Muscle layer of duodenum (tissue), 2 donors: ENCODE measurements at regions not wholly inside any gene's neighbourhood (a gene's known extent, or its start where the extent isn't known, plus 50 kb on each side); places are given as distances from the start of the nearest gene placed in this dataset.
"Not testable (repeated sequence)": the region's sequence is repeated elsewhere in the genome, so short reads cannot be mapped to it uniquely, and the experiment has no call there.

Experiments used
- H3K27ac ChIP-seq: one replicate; pipeline ENCODE4 v1.7.0; 2013; ENCODE audit warnings: mild to moderate bottlenecking, low read length
- H3K27me3 ChIP-seq: one replicate; pipeline ENCODE4 v1.7.0; 2013; ENCODE audit warnings: low read depth, mild to moderate bottlenecking, control low read depth, low read length
- H3K36me3 ChIP-seq, 2 donors: one replicate each; pipeline ENCODE4 v1.7.0; 2013; ENCODE audit warnings: low read length in 2 of 2, control low read depth in 1 of 2, mild to moderate bottlenecking in 1 of 2; ENCODE audit not compliant: insufficient read depth in 2 of 2, control insufficient read depth in 1 of 2
- H3K4me1 ChIP-seq, 2 donors: one replicate each; pipeline ENCODE4 v1.7.0; 2013; ENCODE audit warnings: low read length in 2 of 2, mild to moderate bottlenecking in 2 of 2, control low read depth in 1 of 2, moderate library complexity in 1 of 2; ENCODE audit not compliant: insufficient read depth in 2 of 2, control insufficient read depth in 1 of 2
- H3K4me3 ChIP-seq, 2 donors: one replicate each; pipeline ENCODE4 v1.7.0; 2013; ENCODE audit warnings: low read length in 2 of 2, low read depth in 1 of 2, mild to moderate bottlenecking in 1 of 2
- H3K9me3 ChIP-seq, 2 donors: one replicate each; pipeline ENCODE4 v1.7.0; 2013; ENCODE audit warnings: low read length in 2 of 2, control low read depth in 1 of 2, mild to moderate bottlenecking in 1 of 2; ENCODE audit not compliant: control insufficient read depth in 1 of 2
- donor health status: healthy.

DNA sequence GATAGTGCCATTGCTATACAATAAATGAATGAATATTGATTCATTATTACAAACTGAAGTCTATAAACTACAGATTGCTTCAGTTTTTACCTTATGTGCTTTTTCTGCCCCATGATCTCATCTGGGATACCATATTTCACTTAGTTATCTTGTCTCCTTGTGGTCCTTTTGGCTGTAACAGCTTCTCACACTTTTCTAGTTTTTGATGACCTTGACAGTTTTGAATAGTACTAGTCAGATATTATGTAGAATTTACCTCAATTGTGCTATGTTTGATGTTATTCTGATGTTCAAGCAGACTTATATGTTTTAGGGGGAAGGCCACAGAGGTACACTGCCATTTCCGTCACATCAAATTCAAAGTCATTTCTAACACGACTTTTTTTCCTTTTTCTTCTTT, 2364.3 kb upstream of the ACO1 start:
- Histone ChIP-seq H3K4me3 (no peak overlapping the region), H3K4me1 (no peaks in the 10 kb centered on the region)

DNA sequence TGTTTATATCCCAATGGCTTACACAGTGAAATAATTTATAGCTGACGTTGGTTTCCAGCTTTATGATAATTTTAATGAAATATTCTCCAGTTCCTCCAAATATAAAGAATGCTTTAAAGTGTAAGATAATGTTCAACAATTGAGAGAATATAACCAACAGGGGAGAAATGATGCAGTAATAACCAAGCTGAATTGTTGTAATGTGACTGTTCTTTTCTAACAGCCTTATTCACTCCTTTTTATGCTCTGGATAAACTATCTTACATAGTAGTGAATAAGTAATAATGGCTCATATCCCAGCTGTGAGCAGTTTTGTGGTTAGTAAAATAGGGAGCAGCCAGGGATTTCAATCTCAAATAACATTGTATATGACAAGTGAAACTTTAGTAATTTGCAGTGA, 2348.7 kb upstream of the ACO1 start:
- Histone ChIP-seq H3K27ac (no peak overlapping the region), H3K9me3 (no peaks in the 10 kb centered on the region), H3K4me1 (no peaks in the 10 kb centered on the region), H3K27me3 (no peaks in the 10 kb centered on the region), H3K4me3 (no peak overlapping the region), H3K36me3 (no peaks in the 10 kb centered on the region)

More for the DNA sequence above, 2364.3 kb upstream of the ACO1 start:
- H3K9me3 ChIP-seq = no peaks in the 10 kb centered on the region
- H3K27ac ChIP-seq = no peak overlapping the region
- no peaks in the 10 kb centered on the region for H3K36me3 ChIP-seq
- no peaks in the 10 kb centered on the region for H3K27me3 ChIP-seq

DNA sequence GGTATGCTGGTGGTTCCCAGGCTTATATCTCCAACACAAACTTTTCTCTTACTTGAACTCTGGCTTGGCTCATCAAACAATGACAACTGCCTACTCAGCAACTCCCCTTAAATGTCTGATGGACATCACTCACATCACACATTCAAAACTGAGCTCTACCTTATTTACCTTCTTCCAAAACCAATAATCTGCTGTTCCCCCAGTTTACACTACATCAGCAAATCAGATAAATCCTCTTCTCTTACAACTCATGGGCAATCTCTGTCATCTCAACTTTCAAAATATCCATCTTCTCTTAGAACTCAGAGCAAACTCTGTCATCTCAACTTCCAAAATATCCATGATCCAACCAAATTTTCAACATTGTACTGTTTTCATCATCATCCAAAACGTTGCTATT, 2347.9 kb upstream of the ACO1 start:
- Histone ChIP-seq H3K27me3 (no peaks in the 10 kb centered on the region), H3K9me3 (no peaks in the 10 kb centered on the region), H3K27ac (no peak overlapping the region), H3K4me3 (no peak overlapping the region), H3K36me3 (no peaks in the 10 kb centered on the region), H3K4me1 (no peaks in the 10 kb centered on the region)

DNA sequence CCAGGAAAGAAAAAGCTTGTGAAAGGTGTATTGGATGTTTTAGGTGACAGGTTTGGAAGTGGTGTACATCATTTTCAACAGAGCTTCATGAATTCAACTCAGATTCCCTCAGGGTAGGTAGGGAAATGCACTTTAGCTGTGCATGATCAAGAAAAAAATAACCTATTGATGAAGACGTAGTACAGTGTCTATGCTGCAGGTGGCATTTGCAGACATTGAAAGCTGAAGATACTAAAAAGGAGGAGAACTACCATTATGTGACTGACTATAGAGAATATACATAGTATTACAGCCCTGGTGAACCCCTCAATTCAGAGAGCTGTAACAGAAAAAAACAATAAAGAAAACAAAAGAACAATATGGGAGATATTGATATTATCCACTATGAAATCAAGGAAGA, 2344.7 kb upstream of the ACO1 start:
- Histone ChIP-seq H3K27ac (no peak overlapping the region), H3K4me3 (no peak overlapping the region), H3K4me1 (no peaks in the 10 kb centered on the region), H3K36me3 (no peaks in the 10 kb centered on the region), H3K27me3 (no peaks in the 10 kb centered on the region), H3K9me3 (no peaks in the 10 kb centered on the region)

DNA sequence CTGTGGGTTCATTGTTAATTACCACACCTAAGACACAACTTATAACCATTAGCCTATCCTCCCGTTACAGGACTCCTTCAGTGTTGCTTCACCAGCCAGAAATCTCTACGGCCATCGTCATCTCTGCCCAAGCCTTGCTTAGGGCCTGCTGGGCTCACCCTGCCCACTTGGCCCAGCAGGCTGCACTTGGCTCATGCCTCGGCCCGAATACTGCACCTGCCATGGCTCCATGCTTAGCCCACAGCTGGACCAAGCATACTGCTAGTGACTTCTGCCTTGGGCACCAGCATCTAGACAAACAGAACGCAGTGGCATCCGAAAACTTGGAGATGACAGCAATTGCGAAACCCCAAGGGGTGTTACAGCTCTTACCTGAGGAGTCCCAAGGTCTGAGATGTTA, 2336.0 kb upstream of the ACO1 start:
- no peaks in the 10 kb centered on the region for H3K4me1 ChIP-seq
- H3K9me3 ChIP-seq = no peaks in the 10 kb centered on the region
- H3K36me3 ChIP-seq = no peaks in the 10 kb centered on the region
- no peaks in the 10 kb centered on the region for H3K27me3 ChIP-seq
- H3K4me3 ChIP-seq = no peak overlapping the region
- H3K27ac ChIP-seq = no peak overlapping the region

- no peak overlapping the region for H3K4me3 ChIP-seq
- H3K27me3 ChIP-seq = no peaks in the 10 kb centered on the region
- no peaks in the 10 kb centered on the region for H3K9me3 ChIP-seq
- H3K27ac ChIP-seq = no peak overlapping the region
- no peaks in the 10 kb centered on the region for H3K4me1 ChIP-seq
- H3K36me3 ChIP-seq = no peaks in the 10 kb centered on the region
These were observed 2326.0 kb upstream of the ACO1 start for GRCh38 chr9:30058463-30058862.

- no peaks in the 10 kb centered on the region for H3K4me1 ChIP-seq
- H3K36me3 ChIP-seq = no peaks in the 10 kb centered on the region
- H3K27me3 ChIP-seq = no peaks in the 10 kb centered on the region
- no peak overlapping the region for H3K4me3 ChIP-seq
- H3K9me3 ChIP-seq = no peaks in the 10 kb centered on the region
- H3K27ac ChIP-seq = no peak overlapping the region
These were observed 2323.5 kb upstream of the ACO1 start for GRCh38 chr9:30060976-30061375.

DNA sequence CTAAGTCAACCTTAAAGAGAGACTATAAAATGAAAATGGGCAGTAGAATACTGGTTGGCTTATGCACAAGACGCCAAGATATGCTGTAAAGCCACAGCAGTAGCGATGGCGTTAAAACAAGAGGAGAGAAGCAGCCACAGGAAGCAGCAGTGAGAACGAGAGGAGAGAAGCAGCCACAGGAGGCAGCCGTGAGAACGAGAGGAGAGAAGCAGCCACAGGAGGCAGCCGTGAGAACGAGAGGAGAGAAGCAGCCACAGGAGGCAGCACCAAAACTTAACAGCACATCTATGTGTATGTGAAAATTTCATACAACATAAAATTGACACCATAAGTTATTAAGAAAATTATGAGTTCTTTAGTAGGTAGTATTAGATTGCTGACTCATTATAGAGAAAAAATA, 2318.6 kb upstream of the ACO1 start:
- no peak overlapping the region for H3K4me3 ChIP-seq
- no peaks in the 10 kb centered on the region for H3K36me3 ChIP-seq
- H3K27ac ChIP-seq = no peak overlapping the region
- H3K27me3 ChIP-seq = no peaks in the 10 kb centered on the region
- H3K4me1 ChIP-seq = no peaks in the 10 kb centered on the region
- H3K9me3 ChIP-seq = no peaks in the 10 kb centered on the region

DNA sequence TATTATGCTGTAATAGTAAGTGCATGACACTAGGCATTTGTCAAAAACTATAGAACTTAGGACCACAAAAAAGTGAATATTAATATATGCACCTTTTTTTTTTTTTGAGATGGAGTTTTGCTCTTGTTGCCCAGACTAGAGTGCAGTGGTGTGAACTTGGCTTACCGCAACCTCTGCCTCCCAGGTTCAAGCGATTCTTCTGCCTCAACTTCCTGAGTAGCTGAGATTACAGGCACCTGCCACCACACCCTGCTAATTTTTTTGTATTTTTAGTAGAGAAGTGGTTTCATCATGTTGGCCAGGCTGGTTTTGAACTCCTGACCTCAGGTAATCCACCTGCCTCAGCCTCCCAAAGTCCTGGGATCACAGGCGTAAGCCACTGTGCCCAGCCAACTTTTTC, 2315.2 kb upstream of the ACO1 start:
- not testable (repeated sequence) for H3K9me3 ChIP-seq, H3K27ac ChIP-seq, H3K4me3 ChIP-seq, H3K36me3 ChIP-seq, H3K4me1 ChIP-seq, H3K27me3 ChIP-seq

DNA sequence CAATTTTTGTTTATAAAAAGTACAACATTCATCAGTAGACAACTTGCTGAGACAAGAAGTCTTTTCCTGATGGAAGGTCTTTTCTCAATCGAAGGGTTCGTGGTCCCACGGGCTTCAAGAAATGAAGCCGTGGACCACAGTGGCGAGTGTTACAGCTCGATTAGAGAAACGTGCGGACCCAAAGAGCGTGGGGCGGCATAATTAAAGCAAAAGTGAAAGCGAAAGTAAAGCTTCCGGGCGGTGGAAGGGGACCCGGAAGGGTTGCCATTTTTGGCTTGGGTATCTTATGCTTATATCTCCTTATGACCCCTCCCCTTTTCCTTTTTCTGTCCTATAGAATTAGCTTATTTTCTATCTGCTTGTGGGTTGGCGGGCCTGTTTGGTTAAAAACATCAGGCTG, 2309.4 kb upstream of the ACO1 start:
- Histone ChIP-seq H3K4me1 (no peaks in the 10 kb centered on the region), H3K36me3 (no peaks in the 10 kb centered on the region), H3K27ac (no peak overlapping the region), H3K27me3 (no peaks in the 10 kb centered on the region), H3K4me3 (no peak overlapping the region), H3K9me3 (peaks cover 0 to 4% of the 10 kb centered on the region in 2 donors)

DNA sequence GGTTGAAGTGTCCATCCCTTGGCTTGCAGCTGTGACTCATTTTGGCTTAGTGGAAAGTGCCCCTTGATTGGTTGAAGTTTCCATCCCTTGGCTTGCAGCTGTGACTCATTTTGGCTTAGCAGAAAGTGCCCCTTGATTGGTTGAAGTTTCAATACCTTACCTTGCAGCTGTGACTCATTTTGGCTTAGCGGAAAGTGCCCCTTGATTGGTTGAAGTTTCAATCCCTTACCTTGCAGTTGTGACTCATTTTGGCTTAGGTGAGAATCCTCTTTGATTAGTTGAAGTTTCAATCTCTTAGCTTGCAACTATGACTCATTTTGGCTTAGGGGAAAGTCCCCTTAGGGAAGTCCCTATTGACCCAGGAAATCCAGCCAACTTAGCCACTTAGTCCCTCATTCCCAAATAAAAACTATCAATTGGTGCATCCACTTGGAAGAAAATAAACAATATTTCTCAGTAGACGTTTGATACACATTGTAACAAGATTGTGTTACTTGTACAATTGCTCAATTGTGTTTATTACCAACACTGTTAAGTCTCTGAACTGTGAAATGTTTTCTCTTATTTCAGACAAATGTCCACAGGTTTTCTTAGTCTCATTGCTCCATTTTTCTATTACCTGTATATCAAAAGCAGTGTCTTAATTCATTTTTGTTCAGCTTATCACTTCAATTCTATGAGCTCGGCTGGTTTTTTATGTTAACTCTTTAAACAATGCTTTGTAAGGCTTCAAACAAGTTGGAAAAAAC, 2308.8 kb upstream of the ACO1 start:
- Histone ChIP-seq H3K27ac (no peak overlapping the region), H3K27me3 (no peaks in the 10 kb centered on the region), H3K9me3 (peaks cover 0 to 4% of the 10 kb centered on the region in 2 donors), H3K36me3 (no peaks in the 10 kb centered on the region), H3K4me3 (no peak overlapping the region), H3K4me1 (no peaks in the 10 kb centered on the region)

DNA sequence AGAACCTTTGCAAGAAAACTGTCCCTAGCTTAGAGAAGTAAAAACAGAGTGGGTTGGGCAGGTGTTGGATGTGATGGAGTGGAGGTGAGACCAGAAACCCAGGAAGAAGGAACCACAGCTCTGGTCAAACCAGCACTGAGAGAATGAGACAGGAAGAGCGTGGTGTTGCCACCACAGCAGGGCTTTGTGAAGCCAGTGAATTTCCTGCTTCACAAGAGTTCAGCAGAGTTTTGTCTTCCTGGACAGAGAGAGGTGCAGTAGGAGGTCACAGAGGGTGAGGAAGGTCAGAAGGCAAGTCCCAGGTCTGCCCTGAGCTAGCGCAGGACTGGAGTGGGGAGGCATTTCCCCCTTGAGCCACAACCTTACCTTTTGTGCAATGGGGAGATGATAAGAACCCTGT, 2306.2 kb upstream of the ACO1 start:
- peaks cover 0 to 4% of the 10 kb centered on the region in 2 donors for H3K9me3 ChIP-seq
- H3K36me3 ChIP-seq = no peaks in the 10 kb centered on the region
- H3K4me3 ChIP-seq = no peak overlapping the region
- H3K27ac ChIP-seq = no peak overlapping the region
- no peaks in the 10 kb centered on the region for H3K4me1 ChIP-seq
- no peaks in the 10 kb centered on the region for H3K27me3 ChIP-seq
